DMS 273 (cell line): ENCODE measurements at regions not wholly inside any gene's neighbourhood (a gene's known extent, or its start where the extent isn't known, plus 50 kb on each side); places are given as distances from the start of the nearest gene placed in this dataset.
"Not testable (repeated sequence)": the region's sequence is repeated elsewhere in the genome, so short reads cannot be mapped to it uniquely, and the experiment has no call there.

Experiments used
- DNase-seq: peaks from one replicate; lab custom pipeline; 2025; ENCODE audit not compliant: unreplicated experiment; lab: John Stamatoyannopoulos, UW

DNA sequence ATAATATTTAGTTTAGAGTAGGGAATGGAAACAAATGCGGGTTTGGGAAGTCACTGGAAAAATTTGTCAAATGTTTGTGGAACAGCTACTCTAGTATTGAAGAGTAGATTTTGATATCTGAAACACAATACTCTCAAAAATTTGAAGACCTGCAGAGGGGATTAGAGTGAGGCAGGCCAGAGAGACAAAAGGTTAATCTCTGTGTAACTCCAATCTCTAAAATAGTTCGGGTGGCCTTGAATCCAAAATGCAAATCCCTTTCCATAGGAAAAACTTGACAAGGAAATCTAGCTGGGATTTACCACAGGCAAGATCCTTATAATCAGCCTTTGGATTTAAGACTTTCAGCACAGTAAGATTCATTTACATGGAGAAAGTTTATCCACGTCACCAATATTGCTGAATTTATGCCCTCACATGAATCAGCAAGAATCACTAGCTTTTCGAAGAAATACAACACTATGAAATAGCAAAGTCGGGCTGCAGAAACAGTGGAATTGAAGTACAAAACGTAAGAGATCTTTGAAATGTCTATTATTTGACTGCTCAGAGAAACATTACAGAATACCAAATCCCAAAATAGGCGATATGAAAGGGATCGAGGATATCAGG is 423.7 kb upstream of the ZNF804A start:
- no peak for DNase-seq

DNA sequence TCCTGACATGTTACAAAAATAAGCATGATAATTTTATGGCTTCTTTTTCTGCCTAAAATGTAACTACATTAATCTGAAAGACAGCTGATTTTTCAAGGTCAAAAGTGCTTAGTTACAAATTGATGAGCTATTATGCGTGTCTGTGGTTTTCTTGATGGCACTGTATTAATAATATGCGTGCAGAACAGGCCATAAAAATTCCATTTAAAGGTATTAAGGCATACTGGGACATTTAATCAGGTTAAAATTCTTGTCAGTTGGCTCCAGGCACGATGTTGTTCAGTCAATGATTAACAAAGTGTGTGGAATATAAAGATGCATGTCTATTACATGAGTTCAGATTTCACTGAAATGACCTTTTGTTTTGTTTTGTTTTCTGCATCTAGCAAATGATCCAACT is 420.1 kb upstream of the ZNF804A start:
- DNase-seq, result no peak

DNA sequence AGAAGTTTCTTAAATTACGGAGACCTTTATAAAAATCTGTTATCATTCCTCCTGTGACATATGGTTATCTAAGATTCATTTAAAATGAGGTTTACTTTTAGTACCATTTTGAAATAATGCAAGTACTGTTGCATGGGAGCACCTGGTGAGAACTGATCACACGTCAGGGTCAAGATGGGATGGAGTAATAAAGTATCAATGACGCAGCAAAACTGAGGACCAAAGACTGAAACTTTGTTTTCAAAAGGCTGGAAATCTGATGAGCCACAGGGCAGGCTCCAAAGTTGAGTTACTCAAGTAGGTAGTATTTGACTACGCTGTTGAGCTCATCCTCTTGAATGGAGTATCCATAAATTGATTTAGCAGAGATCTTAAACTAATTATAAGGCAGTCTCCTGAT is 411.9 kb upstream of the ZNF804A start:
- DNase-seq, result no peak

DNA sequence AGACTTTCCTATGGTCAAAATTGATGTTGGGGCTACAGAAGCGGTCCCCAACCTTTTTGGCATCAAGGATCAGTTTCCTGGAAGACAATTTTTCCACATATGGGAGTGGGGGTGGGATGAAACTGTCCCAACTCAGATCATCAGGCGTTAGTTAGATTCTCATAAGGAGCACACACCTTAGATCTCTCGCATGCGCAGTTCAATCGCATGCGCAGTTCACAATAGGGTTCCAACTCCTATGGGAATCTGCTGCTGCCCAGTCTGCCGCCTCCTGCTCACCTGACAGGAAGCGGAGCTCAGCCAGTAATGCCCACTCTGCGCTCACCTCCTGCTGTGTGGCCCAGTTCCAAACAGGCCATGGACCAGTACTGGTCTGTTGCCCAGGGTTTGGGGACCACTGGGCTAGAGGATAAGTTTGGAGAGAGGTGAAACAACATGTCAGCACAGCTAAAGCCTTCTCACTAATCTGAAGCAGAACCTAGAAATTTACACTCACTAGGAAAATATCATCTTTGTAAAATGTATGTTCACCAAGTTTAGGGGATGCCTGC is 410.8 kb upstream of the ZNF804A start:
- no peak for DNase-seq

DNA sequence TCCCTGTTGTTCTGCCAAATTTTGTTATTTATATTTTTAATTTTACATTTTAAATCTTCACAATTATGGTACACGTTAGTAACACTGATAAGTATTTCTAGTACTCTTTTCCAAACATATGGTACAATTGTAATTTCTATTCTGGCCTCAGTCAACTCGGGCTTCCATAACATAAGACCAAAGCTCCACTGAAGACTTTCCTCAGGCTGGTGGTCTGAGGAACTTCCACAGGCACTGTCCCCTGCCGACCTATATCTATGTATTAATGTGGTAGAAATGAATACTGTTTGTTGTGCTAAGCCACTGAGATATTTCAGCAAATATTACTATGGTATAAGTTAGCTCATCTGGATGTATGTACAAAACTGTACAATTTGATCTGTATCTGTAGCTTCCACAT is 407.6 kb upstream of the ZNF804A start:
- DNase-seq, result no peak

DNA sequence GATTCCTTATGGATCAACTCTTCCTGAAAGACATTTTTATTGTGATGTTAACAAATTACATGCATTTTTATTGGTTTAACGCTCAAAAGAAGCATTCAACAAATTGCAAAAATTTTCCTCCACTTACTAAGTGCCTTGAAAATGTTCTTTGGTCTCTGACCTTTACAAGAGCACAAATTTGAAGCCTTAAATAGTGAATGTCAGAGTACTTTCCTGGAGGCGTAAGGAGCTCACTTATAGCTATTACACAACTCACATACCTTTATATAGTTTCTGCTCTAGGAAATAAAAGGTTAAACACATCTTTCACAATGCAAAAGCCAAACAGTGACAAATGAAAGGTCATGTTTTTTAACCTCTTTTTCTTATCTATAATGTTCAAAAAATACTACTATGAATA is 405.7 kb upstream of the ZNF804A start:
- DNase-seq, result no peak

DNA sequence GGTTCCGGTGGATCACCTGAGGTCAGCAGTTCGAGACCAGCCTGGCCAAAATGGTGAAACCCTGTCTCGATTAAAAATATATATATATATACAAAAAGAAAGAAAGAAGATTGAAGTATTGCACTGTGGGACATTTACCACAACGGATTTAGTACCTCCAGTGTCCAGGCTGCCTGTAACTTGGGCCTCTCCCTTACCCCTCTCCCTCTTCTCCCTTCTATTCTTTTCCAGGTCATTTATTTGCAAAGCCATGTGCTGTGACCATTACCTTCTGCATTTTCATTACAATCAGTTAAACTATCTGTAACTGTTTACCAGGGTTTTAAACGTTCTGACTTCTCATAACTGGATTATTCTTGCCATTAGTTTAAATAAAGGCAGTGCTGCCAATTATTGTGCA is 400.9 kb upstream of the ZNF804A start:
- no peak for DNase-seq

DNA sequence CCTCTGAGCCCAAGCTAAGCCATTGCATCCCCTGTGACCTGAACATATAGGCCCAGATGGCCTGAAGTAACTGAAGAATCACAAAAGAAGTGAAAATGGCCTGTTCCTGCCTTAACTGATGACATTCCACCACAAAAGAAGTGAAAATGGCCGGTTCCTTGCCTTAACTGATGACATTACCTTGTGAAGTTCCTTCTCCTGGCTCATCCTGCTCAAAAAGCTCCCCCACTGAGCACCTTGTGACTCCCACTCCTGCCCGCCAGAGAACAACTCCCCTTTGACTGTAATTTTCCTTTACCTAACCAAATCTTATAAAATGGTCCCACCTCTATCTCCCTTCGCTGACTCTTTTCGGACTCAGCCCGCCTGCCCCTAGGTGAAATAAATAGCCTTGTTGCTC is 399.5 kb upstream of the ZNF804A start:
- DNase-seq, result not testable (repeated sequence)

DNA sequence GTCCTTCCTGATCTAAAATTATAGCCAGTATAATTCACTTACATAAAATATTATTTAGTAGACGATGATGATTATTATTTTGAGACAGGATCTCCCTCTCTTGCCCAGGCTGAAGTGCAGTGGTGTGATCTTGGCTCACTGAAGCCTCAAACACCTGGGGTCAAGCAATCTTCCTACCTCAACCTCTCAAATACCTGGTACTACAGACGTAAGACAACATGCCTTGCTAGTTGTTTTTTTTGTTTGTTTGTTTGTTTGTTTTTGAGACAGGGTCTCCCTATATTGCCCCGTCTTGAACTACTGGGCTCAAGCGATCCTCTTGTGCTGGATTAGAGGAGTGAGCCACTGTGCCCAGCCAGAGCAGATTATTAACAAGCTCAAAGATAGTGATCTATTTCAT is 399.1 kb upstream of the ZNF804A start:
- DNase-seq, result no peak

DNA sequence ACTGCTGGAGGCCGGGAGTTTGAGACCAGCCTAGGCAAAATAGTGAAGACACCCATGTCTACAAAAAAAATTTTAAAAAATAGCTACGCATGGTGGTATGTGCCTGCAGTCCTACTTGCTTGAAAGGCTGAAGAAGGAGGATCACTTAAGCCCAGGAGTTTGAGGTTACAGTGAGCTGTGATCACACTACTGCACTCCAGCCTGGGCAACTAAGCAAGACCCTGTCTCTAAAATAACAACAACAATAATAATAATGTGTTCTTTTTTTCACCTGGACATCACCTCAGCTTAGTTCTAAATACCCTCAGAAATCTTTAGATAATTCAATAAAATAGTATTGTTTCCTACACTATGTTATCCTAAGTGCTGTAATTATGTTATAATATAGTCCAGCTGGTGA is 397.1 kb upstream of the ZNF804A start:
- no peak for DNase-seq

DNA sequence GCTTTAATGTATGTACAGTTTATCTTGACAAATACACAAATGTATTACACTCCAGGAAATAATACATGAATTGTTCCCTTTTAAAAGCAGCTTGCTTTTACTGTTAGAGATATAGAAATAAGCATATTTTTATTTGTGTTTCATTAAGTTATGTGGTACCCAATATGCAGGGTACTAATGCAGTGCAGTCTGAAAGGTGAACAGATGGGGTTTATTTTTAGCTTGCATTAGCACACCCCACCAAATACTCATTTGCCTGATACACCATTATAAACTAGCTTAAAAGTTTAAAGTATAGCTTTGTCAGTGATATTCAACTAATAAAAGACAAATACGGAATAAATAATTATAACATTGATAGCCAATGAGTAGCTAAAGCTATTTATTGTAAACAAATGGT is 394.7 kb upstream of the ZNF804A start:
- DNase-seq, result peak; percentile 55

DNA sequence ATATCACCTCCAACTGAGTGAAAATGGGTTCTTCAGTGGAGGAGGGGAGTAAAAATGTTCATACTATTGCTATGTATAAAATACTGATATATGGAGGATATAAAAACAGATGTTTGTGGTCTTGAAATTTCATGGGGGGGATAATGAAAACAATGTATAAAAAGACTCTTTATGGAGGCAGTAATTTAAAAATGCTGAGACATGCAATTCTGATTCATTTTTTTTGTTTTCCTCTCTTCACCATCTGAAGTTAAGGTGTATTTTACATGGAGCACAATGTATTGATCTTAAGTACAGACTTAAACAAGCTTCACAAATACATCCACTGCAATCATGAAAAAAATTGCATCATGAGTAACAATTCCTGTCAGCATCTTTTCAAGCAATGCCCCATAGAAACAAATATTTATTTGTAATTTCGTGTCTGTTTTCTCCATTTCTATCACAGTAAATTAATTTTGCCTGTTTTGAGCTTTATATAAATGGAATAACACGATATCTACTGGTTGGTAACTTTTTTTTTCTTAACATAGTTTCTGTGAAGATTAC is 393.2 kb upstream of the ZNF804A start:
- no peak for DNase-seq

DNA sequence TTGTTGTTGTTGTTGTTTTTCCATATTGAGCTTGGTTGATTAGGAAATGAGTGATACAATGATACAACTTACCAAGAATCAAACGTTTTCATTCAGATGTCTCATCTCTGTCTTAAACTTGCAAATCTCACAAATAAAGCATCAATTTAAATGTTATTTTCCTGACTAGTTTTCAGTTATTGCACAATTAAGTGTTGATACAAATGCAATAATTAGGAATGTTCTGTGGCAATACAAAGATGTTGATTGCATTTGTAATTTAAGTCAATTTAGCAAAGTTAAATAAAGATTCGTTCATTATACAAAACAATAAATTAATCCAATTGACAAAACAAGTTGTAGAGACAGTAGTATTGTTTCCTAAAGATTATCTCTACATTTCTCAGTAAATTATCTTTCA is 392.3 kb upstream of the ZNF804A start:
- no peak for DNase-seq

DNA sequence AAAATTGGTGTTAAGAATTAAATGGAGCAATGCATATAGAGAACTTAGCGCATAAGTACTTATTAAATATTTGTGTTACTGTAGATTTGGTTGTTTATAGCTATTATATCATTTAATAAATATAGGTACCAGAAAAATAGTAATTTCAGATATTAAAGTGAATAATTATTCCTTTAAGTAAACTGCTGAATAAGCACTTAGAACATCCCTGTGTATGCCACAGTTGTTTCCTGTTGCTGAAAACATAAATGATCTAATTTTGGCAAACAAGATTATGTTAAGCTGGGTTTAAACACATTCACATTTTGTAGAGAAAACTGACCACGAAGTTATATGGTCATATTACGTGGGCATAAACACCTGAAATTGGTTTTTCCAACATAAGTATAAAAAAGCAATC is 388.0 kb upstream of the ZNF804A start:
- no peak for DNase-seq

DNA sequence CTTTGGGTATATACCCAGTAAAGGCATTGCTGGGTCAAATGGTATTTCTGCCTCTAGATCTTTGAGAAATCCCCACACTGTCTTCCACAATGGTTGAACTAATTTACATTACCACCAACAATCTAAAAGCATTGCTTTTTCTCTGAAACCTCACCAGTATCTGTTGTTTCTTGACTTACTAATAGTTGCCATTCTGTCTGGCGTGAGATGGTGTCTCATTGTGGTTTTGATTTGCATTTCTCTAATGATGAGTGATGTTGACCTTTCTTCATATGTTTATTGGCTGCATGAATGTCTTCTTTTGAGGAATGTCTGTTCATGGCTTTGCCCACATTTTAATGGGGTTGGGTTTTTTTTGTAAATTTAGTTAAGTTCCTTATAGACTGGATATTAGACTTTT is 382.6 kb upstream of the ZNF804A start:
- no peak for DNase-seq

DNA sequence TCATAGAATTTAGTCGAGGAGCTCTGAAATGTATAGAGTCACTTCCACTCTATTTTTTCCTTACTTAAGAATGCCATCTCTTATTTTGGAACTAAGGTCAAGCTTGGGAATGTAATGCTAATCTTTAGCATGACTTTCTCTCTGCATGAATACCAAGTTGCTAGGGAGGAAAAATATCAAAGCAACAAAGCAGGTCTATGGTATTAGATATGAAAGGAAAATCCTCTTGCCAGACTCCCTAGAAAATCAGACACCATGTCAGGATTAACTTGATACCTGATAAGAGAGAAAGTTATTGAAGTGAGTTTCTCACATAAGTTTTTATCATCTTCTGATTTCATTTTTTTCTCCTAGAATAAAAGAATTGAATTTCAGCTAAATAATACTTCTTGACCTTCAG is 341.7 kb upstream of the ZNF804A start:
- no peak for DNase-seq

DNA sequence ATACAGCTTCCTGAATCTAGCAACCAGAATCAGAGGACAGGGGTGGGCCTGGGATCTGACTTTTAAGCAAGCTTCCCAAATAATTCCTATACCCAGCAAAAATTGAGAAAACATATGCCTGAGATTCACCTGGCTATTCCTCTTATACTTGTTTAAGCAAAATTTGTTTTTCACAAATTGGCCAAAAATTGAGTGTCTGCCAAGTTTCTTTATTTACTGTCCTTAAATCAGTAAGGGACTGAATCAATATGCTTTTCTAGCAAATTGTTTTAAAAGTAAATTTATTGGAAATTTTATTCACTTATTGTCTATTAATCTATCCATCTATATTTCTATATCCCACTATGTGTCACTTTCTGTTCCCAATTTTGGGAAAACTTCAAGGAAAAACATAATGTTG is 337.0 kb upstream of the ZNF804A start:
- no peak for DNase-seq

DNA sequence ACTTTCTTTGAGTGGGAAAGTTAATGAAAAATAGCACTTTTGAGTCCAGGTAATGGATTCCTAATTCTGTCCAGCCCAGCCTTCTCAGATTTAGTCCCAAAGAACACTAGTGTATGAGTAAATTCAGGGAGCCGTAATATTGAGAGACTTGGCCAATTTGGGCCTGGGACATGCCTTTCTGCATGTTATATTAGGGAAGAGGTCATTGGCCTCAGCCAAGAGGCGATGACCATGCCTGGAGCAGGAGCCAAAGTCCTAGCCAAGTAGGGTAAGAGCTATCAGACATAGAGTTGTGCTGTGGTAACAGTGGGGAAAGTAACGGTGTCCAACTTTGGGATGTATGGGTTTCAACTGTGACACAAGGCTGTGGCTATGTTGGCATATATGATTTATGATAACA is 336.5 kb upstream of the ZNF804A start:
- no peak for DNase-seq

DNA sequence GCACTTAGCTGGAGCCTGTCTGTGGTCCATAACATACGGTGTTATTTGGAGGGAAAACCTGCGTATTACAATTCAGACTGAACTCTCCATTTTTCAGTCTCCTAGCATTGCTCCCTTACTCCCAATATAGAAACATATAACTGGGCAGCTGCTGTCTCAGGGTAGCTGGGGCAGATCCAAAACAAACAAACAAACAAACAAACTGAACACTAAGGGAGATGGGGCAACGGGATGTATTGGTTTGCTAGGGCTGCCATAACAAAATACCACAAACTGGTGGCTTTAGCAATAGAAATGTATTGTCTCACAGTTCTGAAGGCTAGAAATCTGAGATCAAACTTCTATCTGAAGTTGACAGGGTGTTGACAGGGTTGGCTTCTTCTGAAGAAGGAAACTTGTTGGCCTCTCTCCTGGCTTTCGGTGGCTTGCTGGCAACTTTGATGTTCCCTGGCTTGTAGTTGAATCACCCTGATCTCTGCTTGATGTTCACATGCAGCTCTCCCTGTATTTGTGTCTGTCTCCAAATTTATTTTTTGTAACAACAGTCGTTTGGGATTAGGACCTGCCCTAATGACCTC is 329.3 kb upstream of the ZNF804A start:
- no peak for DNase-seq

DNA sequence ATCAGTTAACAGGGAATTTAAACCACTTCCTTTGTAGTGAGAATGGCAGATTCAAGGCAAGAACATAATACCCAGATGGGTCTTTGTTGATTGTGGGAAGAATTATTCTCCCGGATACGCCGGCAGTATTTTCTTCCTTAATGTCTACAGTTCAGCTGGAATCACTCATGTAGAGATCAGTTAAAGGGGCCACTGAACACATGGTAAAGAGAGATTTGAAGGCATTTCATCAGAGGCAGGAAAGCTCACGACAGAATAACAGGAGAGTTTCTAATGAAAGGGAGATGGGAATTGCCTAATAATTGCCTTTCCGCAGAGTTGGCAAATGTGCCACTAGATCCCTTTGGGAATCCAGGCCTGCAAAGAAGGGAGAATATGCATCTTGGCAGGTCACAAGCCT is 327.7 kb upstream of the ZNF804A start:
- DNase-seq, result no peak

DNA sequence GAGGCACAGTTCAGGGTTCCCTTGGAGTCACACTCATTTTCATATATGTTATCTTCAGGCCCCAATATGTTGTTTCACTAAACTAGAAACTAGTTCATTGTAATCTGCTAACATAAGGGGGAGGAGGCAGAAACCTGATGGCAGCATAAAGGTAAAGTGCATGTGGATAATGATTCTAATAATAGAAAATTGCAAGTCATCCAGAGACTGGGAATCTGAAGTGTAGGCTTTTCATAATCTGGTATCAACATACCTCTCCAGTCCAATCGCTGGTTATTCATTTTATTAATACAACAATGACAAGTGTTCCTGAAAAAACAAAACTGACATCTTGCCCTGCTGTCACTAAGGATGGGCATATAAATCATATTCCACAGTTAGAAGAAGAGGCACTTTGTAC is 326.3 kb upstream of the ZNF804A start:
- no peak for DNase-seq

DNA sequence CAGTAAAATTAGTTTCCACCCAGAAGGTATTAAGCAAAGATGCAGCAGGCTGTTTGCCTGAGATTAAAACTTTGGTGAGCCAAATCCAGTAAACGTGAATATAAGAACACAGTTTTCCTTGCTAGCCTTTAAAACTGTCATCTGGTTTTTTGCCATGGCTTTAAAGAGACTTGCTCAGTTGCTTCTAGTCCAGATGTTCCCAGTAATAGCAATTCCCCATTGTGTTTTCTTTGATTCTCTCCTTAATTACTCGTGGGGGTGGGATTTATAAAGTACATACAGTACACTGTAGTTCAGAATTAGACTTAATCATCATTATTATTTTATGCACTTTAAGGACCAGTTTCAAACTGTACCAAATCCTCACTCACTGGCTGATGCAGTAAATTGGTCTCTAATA is 303.5 kb upstream of the ZNF804A start:
- DNase-seq, result peak; percentile 15

DNA sequence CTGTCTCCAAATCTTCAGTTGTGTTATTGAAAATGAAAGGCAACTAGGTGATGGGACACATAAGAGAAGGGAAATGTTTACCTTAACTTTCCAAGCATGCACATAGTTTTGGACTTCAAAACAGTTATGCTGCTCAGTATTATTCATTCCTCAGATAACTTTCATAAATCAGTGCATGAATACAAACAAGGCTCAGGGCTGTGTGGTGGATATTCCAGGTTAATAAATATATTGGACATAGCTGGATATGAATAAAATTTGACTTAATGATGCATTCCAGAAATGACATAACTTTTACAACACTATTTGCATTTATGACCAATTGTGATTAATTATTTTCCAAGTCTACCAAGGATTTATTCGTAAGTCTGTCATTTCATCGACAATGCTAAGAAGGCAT is 301.2 kb upstream of the ZNF804A start:
- no peak for DNase-seq
